Embryonic facial prominence (tissue), 1 donor: ENCODE measurements at regions not wholly inside any gene's neighbourhood (a gene's known extent, or its start where the extent isn't known, plus 50 kb on each side); places are given as distances from the start of the nearest gene placed in this dataset.
"Not testable (repeated sequence)": the region's sequence is repeated elsewhere in the genome, so short reads cannot be mapped to it uniquely, and the experiment has no call there.

ENCODE experiments used
- DNase-seq: peaks from one replicate; pipeline ENCODE4 v3.0.0-alpha.2; 2016; ENCODE audit errors: extremely low spot score

GRCh38 chr9:31541721-31542281, 842.6 kb upstream of the ACO1 start:
- DNase-seq: no peak

GRCh38 chr9:31542384-31543055, 841.9 kb upstream of the ACO1 start:
- DNase-seq: no peak

GRCh38 chr9:31554941-31555340, 829.5 kb upstream of the ACO1 start:
- no peak for DNase-seq

GRCh38 chr9:31556667-31557463, 827.6 kb upstream of the ACO1 start:
- DNase-seq: no peak

- DNase-seq: not testable (repeated sequence)
Measured at GRCh38 chr9:31572190-31572589, 812.3 kb upstream of the ACO1 start.

GRCh38 chr9:31573561-31573960, 810.9 kb upstream of the ACO1 start:
- DNase-seq: no peak

- no peak for DNase-seq
Measured at GRCh38 chr9:31574006-31574765, 810.3 kb upstream of the ACO1 start.

- no peak for DNase-seq
Measured at GRCh38 chr9:31582071-31582470, 802.4 kb upstream of the ACO1 start.

GRCh38 chr9:31582561-31582960, 801.9 kb upstream of the ACO1 start:
- no peak for DNase-seq

GRCh38 chr9:31585158-31585557, 799.3 kb upstream of the ACO1 start:
- no peak for DNase-seq

- DNase-seq: no peak
Measured at GRCh38 chr9:31587146-31587545, 797.3 kb upstream of the ACO1 start.

GRCh38 chr9:31588006-31588405, 796.4 kb upstream of the ACO1 start:
- DNase-seq: no peak

- no peak for DNase-seq
Measured at GRCh38 chr9:31588756-31589155, 795.7 kb upstream of the ACO1 start.

- no peak for DNase-seq
Measured at GRCh38 chr9:31590091-31590490, 794.4 kb upstream of the ACO1 start.

GRCh38 chr9:31597086-31597485, 787.4 kb upstream of the ACO1 start:
- DNase-seq: not testable (repeated sequence)

- DNase-seq: no peak
Measured at GRCh38 chr9:31597977-31598376, 786.5 kb upstream of the ACO1 start.

- no peak for DNase-seq
Measured at GRCh38 chr9:31601666-31602065, 782.8 kb upstream of the ACO1 start.

- DNase-seq: no peak
Measured at GRCh38 chr9:31604531-31604930, 779.9 kb upstream of the ACO1 start.

GRCh38 chr9:31605164-31605563, 779.3 kb upstream of the ACO1 start:
- DNase-seq: no peak

- no peak for DNase-seq
Measured at GRCh38 chr9:31606678-31607077, 777.8 kb upstream of the ACO1 start.

- DNase-seq: no peak
Measured at GRCh38 chr9:31608416-31608815, 776.0 kb upstream of the ACO1 start.

GRCh38 chr9:31608881-31609280, 775.6 kb upstream of the ACO1 start:
- no peak for DNase-seq
